ENCODE measurements at regions not wholly inside any gene's neighbourhood (a gene's known extent, or its start where the extent isn't known, plus 50 kb on each side); places are given as distances from the start of the nearest gene placed in this dataset.

- Histone ChIP-seq H3K36me3 (ENCODE audit: insufficient read depth, low read length) (no peaks in the 10 kb centered on the region), H3K9me3 (ENCODE audit: low read length) (no peaks in the 10 kb centered on the region), H2AFZ (ENCODE audit: low read depth, low read length) (no peak overlapping the region), H3K4me1 (ENCODE audit: insufficient read depth, low read length) (no peaks in the 10 kb centered on the region), H3K4me3 (ENCODE audit: low read length) (no peak overlapping the region), H3K27me3 (ENCODE audit: insufficient read depth, low read length) (no peaks in the 10 kb centered on the region)
Measured at GRCh38 chr3:16721494-16721893, 116.3 kb upstream of the DAZL start.

- no peak overlapping the region for H2AFZ ChIP-seq (ENCODE audit: low read depth, low read length)
- H3K27me3 ChIP-seq (ENCODE audit: insufficient read depth, low read length), result no peaks in the 10 kb centered on the region
- no peaks in the 10 kb centered on the region for H3K4me1 ChIP-seq (ENCODE audit: insufficient read depth, low read length)
- H3K4me3 ChIP-seq (ENCODE audit: low read length), result no peak overlapping the region
- H3K36me3 ChIP-seq (ENCODE audit: insufficient read depth, low read length), result no peaks in the 10 kb centered on the region
- no peaks in the 10 kb centered on the region for H3K9me3 ChIP-seq (ENCODE audit: low read length)
Measured at GRCh38 chr3:16723978-16724377, 118.8 kb upstream of the DAZL start.

- no peaks in the 10 kb centered on the region for H3K9me3 ChIP-seq (ENCODE audit: low read length)
- no peak overlapping the region for H3K4me3 ChIP-seq (ENCODE audit: low read length)
- no peaks in the 10 kb centered on the region for H3K4me1 ChIP-seq (ENCODE audit: insufficient read depth, low read length)
- H3K27me3 ChIP-seq (ENCODE audit: insufficient read depth, low read length), result no peaks in the 10 kb centered on the region
- no peaks in the 10 kb centered on the region for H3K36me3 ChIP-seq (ENCODE audit: insufficient read depth, low read length)
- no peak overlapping the region for H2AFZ ChIP-seq (ENCODE audit: low read depth, low read length)
Measured at GRCh38 chr3:16724487-16724886, 119.3 kb upstream of the DAZL start.

- Histone ChIP-seq H3K4me1 (ENCODE audit: insufficient read depth, low read length) (no peaks in the 10 kb centered on the region), H2AFZ (ENCODE audit: low read depth, low read length) (no peak overlapping the region), H3K36me3 (ENCODE audit: insufficient read depth, low read length) (no peaks in the 10 kb centered on the region), H3K9me3 (ENCODE audit: low read length) (no peaks in the 10 kb centered on the region), H3K4me3 (ENCODE audit: low read length) (no peak overlapping the region), H3K27me3 (ENCODE audit: insufficient read depth, low read length) (no peaks in the 10 kb centered on the region)
Measured at GRCh38 chr3:16725972-16726371, 120.7 kb upstream of the DAZL start.

GRCh38 chr3:16728770-16729745 is 123.8 kb upstream of the DAZL start:
- Histone ChIP-seq H3K4me1 (ENCODE audit: insufficient read depth, low read length) (no peaks in the 10 kb centered on the region), H3K4me3 (ENCODE audit: low read length) (no peak overlapping the region), H3K27me3 (ENCODE audit: insufficient read depth, low read length) (no peaks in the 10 kb centered on the region), H3K36me3 (ENCODE audit: insufficient read depth, low read length) (no peaks in the 10 kb centered on the region), H3K9me3 (ENCODE audit: low read length) (no peaks in the 10 kb centered on the region), H2AFZ (ENCODE audit: low read depth, low read length) (no peak overlapping the region)

GRCh38 chr3:16738451-16738850 is 133.2 kb upstream of the DAZL start:
- H3K36me3 ChIP-seq (ENCODE audit: insufficient read depth, low read length), result no peaks in the 10 kb centered on the region
- no peaks in the 10 kb centered on the region for H3K27me3 ChIP-seq (ENCODE audit: insufficient read depth, low read length)
- no peak overlapping the region for H3K4me3 ChIP-seq (ENCODE audit: low read length)
- no peak overlapping the region for H2AFZ ChIP-seq (ENCODE audit: low read depth, low read length)
- no peaks in the 10 kb centered on the region for H3K9me3 ChIP-seq (ENCODE audit: low read length)
- no peaks in the 10 kb centered on the region for H3K4me1 ChIP-seq (ENCODE audit: insufficient read depth, low read length)

- no peaks in the 10 kb centered on the region for H3K4me1 ChIP-seq (ENCODE audit: insufficient read depth, low read length)
Measured at GRCh38 chr3:16739541-16740105, 134.4 kb upstream of the DAZL start.

GRCh38 chr3:16740515-16740914 is 135.3 kb upstream of the DAZL start:
- Histone ChIP-seq H3K27me3 (ENCODE audit: insufficient read depth, low read length) (no peaks in the 10 kb centered on the region), H3K4me3 (ENCODE audit: low read length) (no peak overlapping the region), H3K9me3 (ENCODE audit: low read length) (no peaks in the 10 kb centered on the region), H3K36me3 (ENCODE audit: insufficient read depth, low read length) (no peaks in the 10 kb centered on the region), H2AFZ (ENCODE audit: low read depth, low read length) (no peak overlapping the region), H3K4me1 (ENCODE audit: insufficient read depth, low read length) (no peaks in the 10 kb centered on the region)

More at GRCh38 chr3:16739541-16740105, 134.4 kb upstream of the DAZL start:
- Histone ChIP-seq H3K9me3 (ENCODE audit: low read length) (no peaks in the 10 kb centered on the region), H3K27me3 (ENCODE audit: insufficient read depth, low read length) (no peaks in the 10 kb centered on the region), H3K4me3 (ENCODE audit: low read length) (no peak overlapping the region), H2AFZ (ENCODE audit: low read depth, low read length) (no peak overlapping the region), H3K36me3 (ENCODE audit: insufficient read depth, low read length) (no peaks in the 10 kb centered on the region)

- Histone ChIP-seq H3K4me3 (ENCODE audit: low read length) (no peak overlapping the region), H3K4me1 (ENCODE audit: insufficient read depth, low read length) (no peaks in the 10 kb centered on the region)
Measured at GRCh38 chr3:16741103-16741758, 136.0 kb upstream of the DAZL start.

GRCh38 chr3:16741890-16742289 is 136.7 kb upstream of the DAZL start:
- H3K27me3 ChIP-seq (ENCODE audit: insufficient read depth, low read length), result no peaks in the 10 kb centered on the region
- no peaks in the 10 kb centered on the region for H3K4me1 ChIP-seq (ENCODE audit: insufficient read depth, low read length)
- no peak overlapping the region for H2AFZ ChIP-seq (ENCODE audit: low read depth, low read length)
- no peak overlapping the region for H3K4me3 ChIP-seq (ENCODE audit: low read length)
- H3K36me3 ChIP-seq (ENCODE audit: insufficient read depth, low read length), result no peaks in the 10 kb centered on the region
- H3K9me3 ChIP-seq (ENCODE audit: low read length), result no peaks in the 10 kb centered on the region

More at GRCh38 chr3:16741103-16741758, 136.0 kb upstream of the DAZL start:
- Histone ChIP-seq H3K9me3 (ENCODE audit: low read length) (no peaks in the 10 kb centered on the region), H3K36me3 (ENCODE audit: insufficient read depth, low read length) (no peaks in the 10 kb centered on the region), H3K27me3 (ENCODE audit: insufficient read depth, low read length) (no peaks in the 10 kb centered on the region), H2AFZ (ENCODE audit: low read depth, low read length) (no peak overlapping the region)

- Histone ChIP-seq H3K27me3 (ENCODE audit: insufficient read depth, low read length) (no peaks in the 10 kb centered on the region), H3K4me3 (ENCODE audit: low read length) (no peak overlapping the region), H2AFZ (ENCODE audit: low read depth, low read length) (no peak overlapping the region), H3K4me1 (ENCODE audit: insufficient read depth, low read length) (no peaks in the 10 kb centered on the region), H3K36me3 (ENCODE audit: insufficient read depth, low read length) (no peaks in the 10 kb centered on the region), H3K9me3 (ENCODE audit: low read length) (no peaks in the 10 kb centered on the region)
Measured at GRCh38 chr3:16743276-16743675, 138.1 kb upstream of the DAZL start.

GRCh38 chr3:16759227-16759903 is 125.4 kb upstream of the PLCL2 start:
- no peaks in the 10 kb centered on the region for H3K9me3 ChIP-seq (ENCODE audit: low read length)

GRCh38 chr3:16761571-16761970 is 123.2 kb upstream of the PLCL2 start:
- Histone ChIP-seq H3K9me3 (ENCODE audit: low read length) (no peaks in the 10 kb centered on the region), H2AFZ (ENCODE audit: low read depth, low read length) (no peak overlapping the region), H3K27me3 (ENCODE audit: insufficient read depth, low read length) (no peaks in the 10 kb centered on the region), H3K4me3 (ENCODE audit: low read length) (no peak overlapping the region), H3K36me3 (ENCODE audit: insufficient read depth, low read length) (no peaks in the 10 kb centered on the region), H3K4me1 (ENCODE audit: insufficient read depth, low read length) (no peaks in the 10 kb centered on the region)

More at GRCh38 chr3:16759227-16759903, 125.4 kb upstream of the PLCL2 start:
- Histone ChIP-seq H3K4me1 (ENCODE audit: insufficient read depth, low read length) (no peaks in the 10 kb centered on the region), H2AFZ (ENCODE audit: low read depth, low read length) (no peak overlapping the region), H3K4me3 (ENCODE audit: low read length) (no peak overlapping the region), H3K36me3 (ENCODE audit: insufficient read depth, low read length) (no peaks in the 10 kb centered on the region), H3K27me3 (ENCODE audit: insufficient read depth, low read length) (no peaks in the 10 kb centered on the region)
